GM12872 (cell line): ENCODE measurements at regions not wholly inside any gene's neighbourhood (a gene's known extent, or its start where the extent isn't known, plus 50 kb on each side); places are given as distances from the start of the nearest gene placed in this dataset.

Source experiments
- TF ChIP-seq, protein P1 (sequence below): IDR thresholded peaks from 3 replicates; pipeline ENCODE4 v1.5.1; 2011; ENCODE audit warnings: low read depth, mild to moderate bottlenecking, low read length, moderate library complexity; ENCODE audit not compliant: insufficient read depth

DNA sequence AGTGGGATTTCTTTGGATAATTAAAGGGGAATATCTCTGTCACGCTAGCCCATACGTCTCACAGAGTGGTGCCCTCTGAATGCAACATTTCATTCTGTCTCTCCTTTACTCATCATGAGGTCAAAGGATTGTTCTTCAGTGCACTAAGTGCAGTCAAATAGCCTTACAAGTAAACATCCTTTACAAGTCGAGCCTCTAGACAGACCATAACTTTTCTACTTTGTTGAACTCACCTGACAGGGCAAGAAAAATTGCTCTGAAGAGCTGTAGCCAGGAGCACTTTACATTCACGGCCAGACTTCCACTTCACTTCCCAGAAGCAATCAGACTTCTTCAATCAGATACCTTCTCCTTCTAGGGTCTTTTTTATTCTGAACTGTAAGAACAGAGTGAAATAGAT lies 768.0 kb upstream of the TMPRSS15 start:
- TF ChIP-seq, protein P1, sequence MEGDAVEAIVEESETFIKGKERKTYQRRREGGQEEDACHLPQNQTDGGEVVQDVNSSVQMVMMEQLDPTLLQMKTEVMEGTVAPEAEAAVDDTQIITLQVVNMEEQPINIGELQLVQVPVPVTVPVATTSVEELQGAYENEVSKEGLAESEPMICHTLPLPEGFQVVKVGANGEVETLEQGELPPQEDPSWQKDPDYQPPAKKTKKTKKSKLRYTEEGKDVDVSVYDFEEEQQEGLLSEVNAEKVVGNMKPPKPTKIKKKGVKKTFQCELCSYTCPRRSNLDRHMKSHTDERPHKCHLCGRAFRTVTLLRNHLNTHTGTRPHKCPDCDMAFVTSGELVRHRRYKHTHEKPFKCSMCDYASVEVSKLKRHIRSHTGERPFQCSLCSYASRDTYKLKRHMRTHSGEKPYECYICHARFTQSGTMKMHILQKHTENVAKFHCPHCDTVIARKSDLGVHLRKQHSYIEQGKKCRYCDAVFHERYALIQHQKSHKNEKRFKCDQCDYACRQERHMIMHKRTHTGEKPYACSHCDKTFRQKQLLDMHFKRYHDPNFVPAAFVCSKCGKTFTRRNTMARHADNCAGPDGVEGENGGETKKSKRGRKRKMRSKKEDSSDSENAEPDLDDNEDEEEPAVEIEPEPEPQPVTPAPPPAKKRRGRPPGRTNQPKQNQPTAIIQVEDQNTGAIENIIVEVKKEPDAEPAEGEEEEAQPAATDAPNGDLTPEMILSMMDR: no peak

DNA sequence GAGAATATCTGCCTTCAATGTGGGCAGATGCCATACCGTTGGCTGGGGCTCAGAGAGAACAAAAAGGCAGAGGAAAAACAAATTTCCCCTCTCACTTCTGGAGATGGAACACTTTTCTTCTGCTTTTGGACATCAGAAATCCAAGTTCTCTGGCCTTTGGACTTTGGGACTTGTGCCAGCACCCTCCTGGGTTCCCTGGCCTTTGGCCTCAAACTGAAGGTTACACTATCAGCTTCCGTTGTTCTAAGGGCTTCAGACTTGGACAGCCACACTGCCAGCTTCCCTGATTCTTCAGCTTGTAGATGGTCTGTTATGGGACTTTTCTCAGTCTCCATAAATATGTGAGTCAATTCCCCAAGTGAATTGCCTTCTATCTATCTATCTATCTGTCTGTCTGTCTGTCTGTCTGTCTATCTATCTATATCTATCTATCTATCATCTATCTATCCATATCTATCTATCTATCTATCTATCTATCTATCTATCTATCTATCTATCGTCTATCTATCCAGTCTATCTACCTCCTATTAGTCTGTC lies 778.1 kb upstream of the TMPRSS15 start:
- TF ChIP-seq, protein P1: no peak

DNA sequence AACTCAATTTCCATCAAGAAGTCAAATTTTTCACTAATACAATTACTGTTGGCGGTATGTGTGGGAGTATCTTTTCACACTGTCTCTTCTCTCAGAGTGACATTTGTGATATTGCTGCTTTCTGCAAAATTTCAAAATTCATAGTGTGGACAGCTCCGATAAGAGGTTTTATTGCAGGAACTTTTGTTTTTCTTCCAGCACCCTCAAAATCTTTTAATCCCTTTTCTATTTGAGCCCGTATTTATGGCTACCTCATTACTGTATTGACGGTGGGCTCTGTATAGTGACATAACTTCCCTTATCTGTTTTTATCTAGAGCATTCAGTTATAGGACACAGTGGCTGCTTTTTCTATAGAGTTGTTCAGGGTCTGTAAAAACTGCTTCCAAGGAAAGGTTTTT lies 794.4 kb upstream of the TMPRSS15 start:
- TF ChIP-seq, protein P1: no peak

DNA sequence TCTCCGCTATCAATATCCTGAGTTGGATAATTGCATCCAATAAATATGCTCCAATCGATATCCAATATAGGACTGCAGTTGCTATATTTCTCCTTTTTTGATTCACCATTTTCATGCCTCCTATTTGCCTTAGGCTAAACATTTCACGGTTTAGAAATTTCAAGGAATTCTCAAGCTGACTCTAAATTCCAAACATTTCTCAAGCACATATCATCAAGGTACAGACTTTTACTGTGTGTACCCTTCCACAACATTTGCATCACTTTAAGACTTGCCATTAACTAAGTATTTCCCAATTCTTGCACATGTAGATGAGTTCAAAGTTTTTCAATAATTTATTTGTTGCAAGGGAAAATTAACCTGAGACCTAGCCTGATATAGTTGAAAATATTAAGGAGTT lies 795.2 kb upstream of the TMPRSS15 start:
- TF ChIP-seq, protein P1: no peak

DNA sequence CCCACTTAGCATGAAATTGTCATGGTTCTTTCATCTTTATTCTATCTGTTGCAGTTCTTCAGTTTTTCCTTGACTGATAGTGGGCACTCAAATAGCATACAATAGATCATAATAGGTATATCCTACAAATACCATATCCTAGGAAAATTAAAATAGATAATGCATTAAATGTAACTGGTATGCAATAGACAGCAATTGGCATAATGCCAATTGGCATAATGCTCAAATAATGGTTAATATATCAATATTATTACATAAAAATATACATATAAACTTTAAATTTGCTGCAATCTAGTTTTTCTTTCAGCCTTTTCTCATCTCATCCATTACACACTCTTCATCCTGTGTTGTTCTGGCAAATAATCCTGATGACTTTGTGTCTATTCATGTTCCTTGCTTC lies 814.6 kb upstream of the TMPRSS15 start:
- TF ChIP-seq, protein P1: no peak

DNA sequence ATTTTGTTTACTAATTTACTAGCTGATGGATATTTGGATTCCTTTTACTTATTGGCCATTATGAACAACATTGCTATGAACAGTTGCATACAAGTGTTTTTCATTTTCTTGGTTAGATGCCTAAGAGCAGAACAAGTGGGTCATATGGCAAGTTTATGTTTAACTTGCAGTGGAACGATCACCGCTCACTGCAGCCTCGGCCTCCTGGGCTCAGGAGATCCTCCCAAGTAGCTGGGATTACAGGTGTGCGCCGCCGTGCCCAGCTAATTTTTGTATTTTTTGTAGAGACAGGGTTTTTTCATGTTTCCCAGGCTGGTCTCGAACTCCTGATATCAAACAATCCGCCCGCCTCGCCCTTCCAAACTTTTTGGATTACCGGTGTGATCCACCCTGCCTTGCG lies 820.5 kb upstream of the TMPRSS15 start:
- TF ChIP-seq, protein P1: no peak

DNA sequence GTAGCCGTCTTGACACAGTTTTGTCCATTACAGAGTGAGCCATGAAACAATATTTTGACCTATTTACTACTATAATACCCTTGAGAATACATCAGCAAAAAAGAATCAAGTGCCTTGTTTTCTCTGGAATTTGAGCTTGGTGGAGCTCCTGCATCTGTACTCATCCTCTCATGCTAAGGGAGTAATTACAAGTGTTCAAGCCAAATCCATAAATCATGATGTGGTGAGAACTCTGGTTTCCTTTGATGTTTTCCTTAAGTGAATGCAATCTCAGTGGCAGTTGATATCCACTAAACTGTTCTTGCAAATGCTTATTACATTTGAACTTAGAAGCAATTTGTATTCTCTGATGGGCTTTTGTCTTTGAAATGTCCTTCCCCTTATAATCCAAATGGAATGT lies 824.6 kb upstream of the TMPRSS15 start:
- TF ChIP-seq, protein P1: no peak

DNA sequence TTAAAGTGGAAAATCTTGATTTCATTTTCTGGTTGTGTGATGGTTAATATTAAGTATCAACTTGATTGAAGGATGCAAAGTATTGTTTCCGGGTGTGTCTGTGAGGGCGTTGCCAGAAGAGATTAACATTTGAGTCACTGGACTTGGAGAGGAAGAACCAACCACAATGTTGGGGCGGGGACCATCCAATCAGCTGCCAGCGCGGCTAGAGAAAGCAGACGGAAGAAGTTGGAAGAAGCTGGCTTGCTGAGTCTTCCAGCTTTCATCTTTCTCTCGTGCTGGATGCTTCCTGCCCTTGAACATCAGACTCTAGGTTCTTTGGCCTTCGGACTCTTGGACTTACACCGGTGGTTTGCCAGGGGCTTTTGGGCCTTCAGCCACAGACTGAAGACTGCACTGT lies 832.6 kb upstream of the TMPRSS15 start:
- TF ChIP-seq, protein P1: no peak
